Prostate gland (tissue), 2 donors: ENCODE measurements at regions not wholly inside any gene's neighbourhood (a gene's known extent, or its start where the extent isn't known, plus 50 kb on each side); places are given as distances from the start of the nearest gene placed in this dataset.

Source experiments
- DNase-seq: peaks from one replicate; pipeline ENCODE4 v3.0.0-alpha.2; 2019; ENCODE audit warnings: low spot score
- H3K27ac ChIP-seq, 2 donors: fragments of 200-600 bp; sonication (generic); 2 replicates each; pipeline ENCODE4 v1.5.1; 2017 to 2019
- H3K27me3 ChIP-seq: fragments of 200-600 bp; sonication (generic); replicated peaks from 2 replicates; pipeline ENCODE4 v1.5.1; 2019; ENCODE audit not compliant: insufficient read depth
- H3K36me3 ChIP-seq, 2 donors: fragments of 200-600 bp; sonication (generic); 1 replicate in 1 of 2; 2 replicates in 1 of 2; pipeline versions ENCODE4 v1.5.1 to v1.8.1; 2017 to 2019
- H3K4me1 ChIP-seq: fragments of 200-600 bp; sonication (generic); replicated peaks from 2 replicates; pipeline ENCODE4 v1.5.1; 2019
- H3K4me3 ChIP-seq, 2 donors: fragments of 200-600 bp; sonication (generic); 2 replicates each; pipeline ENCODE4 v1.5.1; 2017 to 2019
- H3K9me3 ChIP-seq: fragments of 200-600 bp; sonication (generic); 2 replicates; pipeline ENCODE4 v1.5.1; 2017
- POLR2A ChIP-seq: fragments of 450-650 bp; IDR thresholded peaks from one replicate; pipeline ENCODE4 v1.6.1; 2016; ENCODE audit warnings: antibody characterized with exemption, mild to moderate bottlenecking
- POLR2AphosphoS5 ChIP-seq: sonication (generic); formaldehyde crosslinking; IDR thresholded peaks from one replicate; pipeline ENCODE4 v1.6.1; 2017; ENCODE audit warnings: antibody characterized with exemption
- WGBS: methylation state at CpG from one replicate; pipeline ENCODE4 v1.1.5; 2018; 5-methylcytosine and 5-hydroxymethylcytosine counted together
- intact Hi-C: fragments of 100-400 bp; cut with DNase I; formaldehyde crosslinking; loops from one replicate; pipeline ENCODE4 v1.14.2; 2022
- TF ChIP-seq, protein P1 (sequence below), 4 experiments: fragments of 200-600 bp in 2 of 4; fragments of 450-650 bp in 2 of 4; sonication (generic) in 2 of 4; IDR thresholded peaks; 1 replicate in 3 of 4; 2 replicates in 1 of 4; pipeline ENCODE4 v1.5.1; 2016 to 2019; ENCODE audit warnings: antibody characterized with exemption in 4 of 4, mild to moderate bottlenecking in 2 of 4, moderate library complexity in 2 of 4

DNA sequence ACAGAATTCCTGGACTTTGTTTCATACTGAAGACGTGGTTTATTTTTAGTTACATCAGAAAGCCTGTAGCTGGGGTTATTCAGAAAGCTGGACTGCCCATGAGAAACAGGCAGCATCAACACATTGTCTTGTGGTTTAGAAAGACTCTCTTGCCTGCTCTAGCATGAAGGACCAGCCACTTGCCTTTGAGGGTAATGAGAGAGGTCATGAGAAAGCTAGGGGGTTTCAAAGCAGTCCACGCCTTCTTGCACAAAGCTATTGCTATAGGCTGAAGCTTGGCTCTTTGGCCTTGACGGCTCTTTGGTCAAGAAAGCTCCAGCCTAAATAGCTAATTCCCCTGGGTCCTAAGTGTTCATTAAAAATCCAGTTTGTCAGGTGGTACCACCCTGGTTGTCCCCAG, 208.1 kb downstream of the PRDM2 start:
- WGBS, result 82% methylated on average over 3 of the region's 3 CpGs
- Histone ChIP-seq H3K27me3 (no peaks in the 10 kb centered on the region), H3K36me3 (no peaks in the 10 kb centered on the region), H3K9me3 (no peaks in the 10 kb centered on the region), H3K27ac (no peak overlapping the region), H3K4me1 (no peaks in the 10 kb centered on the region), H3K4me3 (no peak overlapping the region)
- TF ChIP-seq, protein P1, sequence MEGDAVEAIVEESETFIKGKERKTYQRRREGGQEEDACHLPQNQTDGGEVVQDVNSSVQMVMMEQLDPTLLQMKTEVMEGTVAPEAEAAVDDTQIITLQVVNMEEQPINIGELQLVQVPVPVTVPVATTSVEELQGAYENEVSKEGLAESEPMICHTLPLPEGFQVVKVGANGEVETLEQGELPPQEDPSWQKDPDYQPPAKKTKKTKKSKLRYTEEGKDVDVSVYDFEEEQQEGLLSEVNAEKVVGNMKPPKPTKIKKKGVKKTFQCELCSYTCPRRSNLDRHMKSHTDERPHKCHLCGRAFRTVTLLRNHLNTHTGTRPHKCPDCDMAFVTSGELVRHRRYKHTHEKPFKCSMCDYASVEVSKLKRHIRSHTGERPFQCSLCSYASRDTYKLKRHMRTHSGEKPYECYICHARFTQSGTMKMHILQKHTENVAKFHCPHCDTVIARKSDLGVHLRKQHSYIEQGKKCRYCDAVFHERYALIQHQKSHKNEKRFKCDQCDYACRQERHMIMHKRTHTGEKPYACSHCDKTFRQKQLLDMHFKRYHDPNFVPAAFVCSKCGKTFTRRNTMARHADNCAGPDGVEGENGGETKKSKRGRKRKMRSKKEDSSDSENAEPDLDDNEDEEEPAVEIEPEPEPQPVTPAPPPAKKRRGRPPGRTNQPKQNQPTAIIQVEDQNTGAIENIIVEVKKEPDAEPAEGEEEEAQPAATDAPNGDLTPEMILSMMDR (IDR thresholded peaks at IDR 0.05), result no peak
- TF ChIP-seq POLR2AphosphoS5, result no peak
- TF ChIP-seq POLR2A, result no peak
- intact Hi-C loops, result no loop called here
- no peak for DNase-seq

DNA sequence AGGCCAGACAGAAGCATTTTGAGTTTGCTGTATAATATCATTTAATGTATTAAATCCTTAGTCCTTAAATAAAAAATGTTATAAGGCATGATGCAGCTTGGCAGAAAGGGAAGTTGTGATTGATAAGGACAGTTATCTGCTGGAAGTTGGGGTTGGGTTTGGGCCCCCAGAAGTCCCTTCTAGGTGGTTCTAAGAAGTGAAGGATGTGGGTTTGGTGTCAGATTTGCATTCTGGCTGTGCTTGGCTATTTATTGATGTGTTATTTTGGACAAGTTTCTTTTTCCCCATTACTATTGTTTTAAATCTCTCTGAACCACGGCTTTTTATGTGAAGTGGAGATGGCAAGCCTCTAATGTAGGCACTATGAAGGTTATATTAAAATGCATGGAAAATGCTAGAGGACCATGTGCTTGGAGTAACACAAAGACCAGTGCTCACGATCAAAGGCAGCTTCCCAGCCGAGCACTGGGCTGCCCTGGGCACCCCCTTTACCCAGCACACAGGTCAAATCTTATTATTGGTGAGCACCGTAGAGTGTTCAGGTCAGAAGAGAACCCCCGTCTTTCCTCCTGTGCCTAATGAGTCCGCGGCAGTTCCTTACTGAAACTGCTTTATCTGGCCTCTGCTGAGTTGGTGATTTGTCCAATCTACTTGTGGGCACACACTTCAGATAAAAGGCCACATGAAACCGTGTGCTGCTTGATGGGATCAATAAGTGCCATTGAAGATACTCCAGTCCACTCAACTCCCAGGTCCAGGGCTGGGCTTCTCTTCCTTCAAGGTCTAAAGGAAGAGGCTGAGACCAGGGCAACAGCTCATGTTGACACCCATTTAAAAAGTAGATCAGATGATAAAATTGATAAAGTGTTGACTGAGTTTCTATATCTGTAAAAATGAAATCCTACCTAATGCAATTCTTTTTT, 212.0 kb downstream of the PRDM2 start:
- no peaks in the 10 kb centered on the region for H3K27me3 ChIP-seq
- intact Hi-C loops, result no loop called here
- no peak overlapping the region for H3K4me3 ChIP-seq
- no peak overlapping the region for H3K27ac ChIP-seq
- 85% methylated on average over 8 of the region's 8 CpGs for WGBS
- H3K4me1 ChIP-seq, result no peaks in the 10 kb centered on the region
- no peak for DNase-seq
- H3K36me3 ChIP-seq, result no peaks in the 10 kb centered on the region
- no peaks in the 10 kb centered on the region for H3K9me3 ChIP-seq
- TF ChIP-seq, protein P1 (IDR thresholded peaks at IDR 0.05), result no peak
- TF ChIP-seq POLR2A (no peak), POLR2AphosphoS5 (no peak)

DNA sequence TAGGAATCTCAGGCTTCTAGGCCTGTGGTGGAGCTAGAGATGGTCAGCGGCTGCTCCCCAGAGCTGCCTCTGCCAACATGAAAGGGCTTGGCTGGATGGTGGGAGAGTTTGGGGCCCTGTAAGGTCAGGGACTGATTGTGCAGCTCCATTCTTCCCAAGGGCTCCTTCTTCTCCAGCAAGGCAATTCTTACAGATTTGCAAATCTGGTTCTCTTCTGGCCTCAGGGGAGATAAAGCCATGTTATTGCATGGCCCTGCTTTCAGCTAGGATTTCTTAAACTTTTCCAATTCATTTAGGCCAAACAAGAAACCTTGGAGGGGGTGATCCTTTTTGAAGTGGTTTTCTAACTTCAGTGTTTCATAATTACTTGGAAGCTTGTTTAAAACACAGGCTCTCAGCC, 213.4 kb downstream of the PRDM2 start:
- no peak overlapping the region for H3K4me3 ChIP-seq
- H3K27ac ChIP-seq, result no peak overlapping the region
- intact Hi-C loops, result no loop called here
- WGBS, result 100% methylated on average over 1 of the region's 1 CpG
- H3K27me3 ChIP-seq, result no peaks in the 10 kb centered on the region
- no peaks in the 10 kb centered on the region for H3K4me1 ChIP-seq
- TF ChIP-seq, protein P1 (IDR thresholded peaks at IDR 0.05), result no peak
- TF ChIP-seq POLR2AphosphoS5 (no peak), POLR2A (no peak)
- no peaks in the 10 kb centered on the region for H3K36me3 ChIP-seq
- DNase-seq, result no peak
- no peaks in the 10 kb centered on the region for H3K9me3 ChIP-seq

DNA sequence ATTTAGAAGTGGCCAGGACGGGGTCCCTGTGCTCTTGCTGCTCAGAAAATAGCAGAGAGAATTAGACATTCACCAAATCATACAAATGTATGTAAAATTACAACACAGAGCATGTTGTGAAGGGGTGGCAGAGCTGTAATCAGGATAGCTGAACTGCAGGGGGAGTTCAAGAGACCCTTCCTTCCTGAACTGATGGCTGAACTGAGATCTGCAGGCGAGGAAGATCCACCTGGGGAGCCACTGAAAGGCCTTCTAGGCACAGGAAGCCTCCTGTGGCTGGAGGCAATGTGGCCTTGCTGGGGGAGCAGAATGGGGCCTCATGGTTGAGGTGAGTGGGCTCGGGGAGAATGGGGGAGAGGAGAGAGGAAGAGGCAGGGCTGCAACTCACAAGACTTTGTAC, 216.5 kb downstream of the PRDM2 start:
- intact Hi-C loops, result no loop called here
- Histone ChIP-seq H3K9me3 (no peaks in the 10 kb centered on the region), H3K4me3 (no peak overlapping the region), H3K4me1 (no peaks in the 10 kb centered on the region), H3K27me3 (no peaks in the 10 kb centered on the region), H3K27ac (no peak overlapping the region), H3K36me3 (no peaks in the 10 kb centered on the region)
- WGBS, result 57% methylated on average over 3 of the region's 3 CpGs
- TF ChIP-seq, protein P1 (IDR thresholded peaks at IDR 0.05), result no peak
- TF ChIP-seq POLR2A (no peak), POLR2AphosphoS5 (no peak)
- no peak for DNase-seq

DNA sequence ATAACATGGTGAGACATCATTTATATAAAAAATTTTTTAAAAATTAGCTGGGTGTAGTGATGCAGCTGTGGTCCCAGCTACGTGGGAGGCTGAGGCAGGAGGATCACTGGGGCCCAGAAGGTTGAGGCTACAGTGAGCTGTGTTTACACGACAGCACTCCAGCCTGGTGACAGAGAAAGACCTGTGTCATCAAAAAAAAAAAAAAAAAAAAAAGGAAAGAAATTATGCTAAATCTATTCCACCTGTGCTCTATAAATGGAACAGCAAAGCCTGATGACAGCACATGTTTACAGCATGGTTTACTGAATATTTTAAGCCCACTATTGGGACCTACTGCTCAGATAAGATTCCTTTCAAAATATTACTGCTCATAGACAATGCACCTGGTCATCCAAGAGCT, 217.6 kb downstream of the PRDM2 start:
- DNase-seq, result no peak
- Histone ChIP-seq H3K36me3 (no peaks in the 10 kb centered on the region), H3K27ac (no peak overlapping the region), H3K27me3 (no peaks in the 10 kb centered on the region), H3K4me3 (no peak overlapping the region), H3K9me3 (no peaks in the 10 kb centered on the region), H3K4me1 (no peaks in the 10 kb centered on the region)
- TF ChIP-seq, protein P1 (IDR thresholded peaks at IDR 0.05), result no peak
- TF ChIP-seq POLR2A (no peak), POLR2AphosphoS5 (no peak)
- intact Hi-C loops, result no loop called here
- WGBS, result 83% methylated on average over 2 of the region's 2 CpGs
